GM19452 (cell line): ENCODE measurements at regions not wholly inside any gene's neighbourhood (a gene's known extent, or its start where the extent isn't known, plus 50 kb on each side); places are given as distances from the start of the nearest gene placed in this dataset.
"Not testable (repeated sequence)": the region's sequence is repeated elsewhere in the genome, so short reads cannot be mapped to it uniquely, and the experiment has no call there.

Experiments
- ATAC-seq: cut with Tn5 transposase; IDR thresholded peaks from one replicate; pipeline ENCODE4 v1.9.1; 2021; ENCODE audit not compliant: unreplicated experiment

DNA sequence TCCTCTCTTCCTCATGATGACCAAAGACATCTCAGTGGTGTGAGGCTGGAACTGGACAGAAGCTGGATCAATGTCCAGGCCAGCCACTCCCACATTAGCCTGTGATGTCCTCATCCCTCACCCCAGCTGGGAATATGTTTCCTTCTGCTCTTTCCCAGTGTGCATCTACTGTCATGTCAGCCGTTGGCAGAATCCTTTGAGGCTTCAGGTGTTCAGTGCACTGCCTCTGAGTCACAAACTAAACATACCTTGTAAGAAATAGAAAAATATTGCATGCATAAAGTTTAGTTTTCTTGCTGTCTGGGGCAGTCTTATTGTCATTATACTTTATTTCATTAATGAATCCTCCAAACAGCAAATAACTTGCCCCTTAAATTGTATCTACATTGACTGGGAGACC is 161.6 kb upstream of the RASGRP1 start:
- no peak for ATAC-seq

DNA sequence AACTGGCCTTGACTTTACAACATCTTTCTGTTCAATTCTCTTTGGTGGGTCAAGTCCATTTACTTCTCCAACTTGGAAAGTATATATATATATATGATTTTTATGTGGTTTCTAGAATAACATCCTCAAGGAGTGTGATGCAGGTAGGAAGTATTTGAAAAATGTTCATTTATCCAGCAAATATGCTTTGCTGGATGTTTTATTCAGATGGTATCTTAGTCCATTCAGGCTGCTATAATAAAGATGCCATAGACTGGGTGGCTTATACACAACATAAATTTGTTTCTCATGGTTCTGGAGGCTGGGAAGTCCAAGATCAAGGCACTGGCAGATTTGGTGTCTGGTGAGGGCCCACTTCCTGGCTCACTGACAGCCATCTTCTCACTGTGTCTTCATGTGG is 168.7 kb upstream of the RASGRP1 start:
- no peak for ATAC-seq

DNA sequence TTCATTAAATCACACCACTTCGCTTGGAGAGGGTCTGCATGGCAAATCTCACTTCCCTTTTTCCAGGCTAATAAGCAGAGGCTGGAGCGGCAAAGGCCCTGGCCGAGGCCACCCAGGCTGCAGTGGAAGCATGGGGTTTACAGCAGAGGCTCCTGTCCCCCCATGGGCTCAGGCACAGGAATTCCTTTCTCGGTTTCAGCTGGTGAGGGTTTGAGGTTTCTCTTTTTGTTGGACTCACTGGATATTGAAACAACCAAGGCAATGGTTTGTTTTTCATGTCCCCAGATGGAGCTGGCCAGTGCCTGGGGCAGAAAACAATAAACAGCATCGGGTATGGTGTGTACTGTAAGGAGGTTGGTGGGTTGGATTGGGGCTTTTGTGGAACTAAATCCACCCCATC is 175.6 kb upstream of the RASGRP1 start:
- no peak for ATAC-seq

DNA sequence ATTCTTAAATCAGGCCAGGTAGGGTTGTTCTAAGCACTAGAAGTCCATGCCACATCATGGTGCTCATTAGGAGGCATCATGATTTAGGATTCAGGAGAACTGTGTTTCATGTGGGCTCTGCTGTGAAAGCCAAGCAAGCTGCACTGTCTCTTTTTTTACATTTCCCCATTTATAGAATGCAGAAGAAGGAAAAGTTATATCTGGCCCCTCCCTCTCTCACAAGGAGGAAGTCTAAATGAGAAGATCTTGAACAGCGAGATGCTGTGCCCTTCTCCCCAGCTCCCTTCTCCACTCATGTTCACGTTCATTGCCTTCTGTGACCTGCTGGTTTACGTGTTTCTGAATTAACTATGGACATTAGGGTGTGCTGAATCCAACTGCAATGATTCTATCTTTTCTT is 178.5 kb upstream of the RASGRP1 start:
- no peak for ATAC-seq

DNA sequence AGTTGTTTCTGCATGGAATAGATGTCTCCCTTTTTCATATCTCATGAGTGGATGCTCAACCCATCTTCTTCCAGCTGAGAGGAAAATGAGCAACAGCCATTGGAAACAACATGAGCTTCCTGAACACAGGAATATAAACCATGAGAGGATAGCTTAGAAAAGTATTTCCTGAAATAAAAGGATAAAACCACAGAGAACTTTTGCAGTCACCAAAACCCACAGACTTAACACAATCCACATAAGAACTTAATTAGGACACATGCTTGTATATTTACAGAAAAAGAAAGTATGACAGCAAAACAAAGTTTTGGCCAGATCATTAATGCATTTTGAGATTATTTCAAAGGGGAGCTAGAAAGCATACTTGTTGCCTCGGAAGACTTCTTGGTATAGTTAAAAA is 180.5 kb upstream of the RASGRP1 start:
- ATAC-seq: no peak

DNA sequence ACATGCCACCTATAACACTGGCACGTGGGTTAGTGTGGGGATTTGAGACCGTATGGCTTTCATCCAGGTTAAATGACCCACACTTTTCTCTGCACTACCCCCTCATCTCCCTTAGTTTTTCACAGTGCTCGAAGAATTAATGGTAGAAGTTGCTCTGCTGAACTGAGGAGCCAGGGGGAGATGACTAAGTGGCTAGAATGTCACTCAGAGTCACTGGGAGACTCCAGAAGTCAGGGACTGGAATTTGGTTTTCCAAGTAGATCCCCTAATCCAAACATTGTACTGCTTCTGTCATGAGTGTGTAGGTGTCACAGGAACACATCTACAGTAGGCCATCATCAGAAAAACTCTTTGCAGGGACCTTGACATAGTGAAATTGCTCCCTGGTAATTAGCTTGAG is 181.0 kb upstream of the RASGRP1 start:
- no peak for ATAC-seq

DNA sequence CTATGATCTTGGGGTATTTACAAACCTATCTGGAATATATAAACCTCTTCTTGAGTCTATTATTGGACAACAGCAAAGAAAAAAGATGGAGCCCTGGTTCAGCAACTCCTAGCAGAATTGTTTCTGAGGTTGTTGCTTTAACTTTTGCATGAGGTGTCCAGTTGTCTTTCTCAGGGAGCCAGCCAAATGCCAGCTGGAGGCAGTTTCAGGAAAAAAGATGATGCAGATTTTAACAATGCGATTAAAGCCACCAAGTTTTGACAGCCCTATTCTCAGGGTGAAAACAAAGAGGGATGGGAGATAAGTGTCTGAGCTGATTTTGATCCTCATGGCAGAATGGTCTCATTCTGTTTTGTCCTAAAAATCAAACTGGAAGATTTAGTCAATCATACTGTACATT is 181.6 kb upstream of the RASGRP1 start:
- no peak for ATAC-seq

DNA sequence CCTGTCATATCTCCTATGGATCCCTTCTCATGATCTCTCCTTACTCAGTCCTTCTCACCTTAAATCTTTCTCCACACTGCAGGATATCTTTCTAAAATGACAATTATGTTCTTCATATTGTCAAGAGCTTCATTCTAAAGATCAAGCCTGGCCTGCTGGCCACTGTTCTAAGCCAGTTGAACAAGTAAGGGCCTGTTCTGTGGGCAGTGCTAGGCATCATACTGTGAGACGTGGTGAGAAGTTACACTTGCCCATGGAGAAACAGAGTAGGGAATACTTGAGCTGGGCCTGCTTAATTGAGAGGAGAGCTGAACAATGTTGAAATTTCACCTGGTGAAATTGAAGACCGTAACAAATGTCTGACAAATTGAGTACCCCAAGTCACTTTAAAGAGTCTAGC is 184.1 kb upstream of the RASGRP1 start:
- ATAC-seq: no peak

DNA sequence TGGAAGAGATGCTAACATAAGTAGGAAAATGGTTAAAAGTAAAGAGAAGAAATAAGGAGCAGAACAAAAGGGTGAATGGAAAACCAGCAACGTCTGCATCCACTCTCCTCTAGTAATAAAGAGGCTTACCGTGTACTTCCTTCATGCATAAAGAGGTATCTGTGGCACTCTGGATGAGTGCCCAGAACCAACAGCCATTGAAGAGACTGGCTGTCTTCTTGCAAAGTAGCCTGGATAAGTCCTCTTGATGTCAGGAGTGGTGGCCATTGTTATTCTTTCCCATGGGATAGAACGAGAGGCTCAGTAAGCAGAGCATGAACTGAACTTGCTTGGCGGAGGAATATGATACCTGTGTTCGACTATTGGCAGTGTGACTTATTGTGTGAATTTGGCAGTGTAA is 186.2 kb upstream of the RASGRP1 start:
- ATAC-seq: no peak

DNA sequence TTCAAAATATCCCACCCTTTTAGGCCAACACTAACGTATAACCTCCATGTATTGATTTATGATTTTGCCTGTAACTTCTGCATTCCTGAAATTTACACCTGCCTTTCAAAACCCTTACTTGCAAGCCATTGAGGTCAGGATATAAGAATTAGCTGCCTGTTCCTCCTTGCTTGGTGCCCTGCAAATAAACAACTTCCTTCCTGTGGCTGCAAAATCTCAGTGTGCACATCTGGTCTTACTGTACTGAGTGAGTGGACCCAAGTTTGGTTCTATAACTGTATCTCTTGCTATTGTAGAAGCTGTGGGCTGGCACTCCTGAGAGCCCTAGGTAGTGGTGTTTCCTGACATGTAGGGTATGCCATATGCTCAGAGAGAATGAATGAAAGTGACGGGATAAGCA is 191.1 kb upstream of the RASGRP1 start:
- no peak for ATAC-seq

DNA sequence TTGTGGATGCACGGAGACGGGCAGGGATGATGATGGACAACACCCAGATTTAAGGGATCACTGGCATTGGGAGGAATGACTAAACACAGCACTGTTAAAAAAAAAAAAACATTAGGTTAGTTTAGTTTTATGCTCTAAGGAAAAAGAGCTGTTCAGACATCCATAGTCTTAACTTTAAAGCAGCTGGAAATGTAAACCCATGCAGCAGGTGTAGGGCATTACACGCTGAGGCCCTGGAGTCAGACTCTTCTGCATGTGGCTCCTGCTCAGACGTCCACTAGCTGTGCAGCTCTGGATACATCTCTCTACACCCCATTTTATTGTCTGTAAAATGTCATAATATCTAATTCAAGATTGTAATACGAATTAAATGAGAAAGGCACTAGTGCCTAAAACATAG is 191.8 kb upstream of the RASGRP1 start:
- ATAC-seq: no peak

DNA sequence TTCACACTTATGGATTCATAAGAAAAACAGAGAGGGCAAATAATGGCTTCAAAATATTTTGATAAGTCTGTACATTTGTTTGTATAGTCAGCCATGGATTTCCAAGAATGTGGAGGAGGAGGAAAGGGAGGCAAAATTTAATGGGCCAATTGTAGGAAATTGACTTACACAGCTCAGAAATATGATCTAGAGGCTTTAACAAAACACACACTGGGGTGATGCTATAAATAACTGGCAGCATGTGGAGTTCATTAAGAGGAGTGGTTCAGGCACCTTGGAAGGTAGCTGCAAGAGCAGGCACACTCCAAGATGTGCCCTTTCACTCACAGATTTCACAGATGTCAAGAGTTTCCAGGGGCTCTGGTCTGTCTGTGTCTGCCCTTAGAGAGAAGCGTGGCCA is 193.4 kb upstream of the RASGRP1 start:
- ATAC-seq: no peak

DNA sequence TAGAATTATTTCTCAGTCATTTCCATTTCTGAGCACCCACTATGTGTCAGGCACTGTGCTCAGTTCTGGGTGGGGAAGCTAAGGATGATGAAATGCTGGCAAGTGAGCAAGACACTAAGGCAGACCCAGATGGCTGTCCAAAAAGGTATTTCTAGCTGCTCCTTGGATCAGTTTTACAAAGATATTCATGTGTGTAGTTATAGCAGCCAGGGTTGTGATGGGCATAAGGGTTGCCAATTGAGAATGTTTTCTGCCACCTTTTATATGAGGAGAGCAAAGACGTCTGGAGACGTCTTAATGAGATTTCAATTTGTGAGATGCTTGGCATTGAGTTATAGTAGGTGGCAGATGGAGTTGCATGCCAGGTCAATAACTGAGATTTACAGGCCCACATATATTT is 197.1 kb upstream of the RASGRP1 start:
- ATAC-seq: no peak

DNA sequence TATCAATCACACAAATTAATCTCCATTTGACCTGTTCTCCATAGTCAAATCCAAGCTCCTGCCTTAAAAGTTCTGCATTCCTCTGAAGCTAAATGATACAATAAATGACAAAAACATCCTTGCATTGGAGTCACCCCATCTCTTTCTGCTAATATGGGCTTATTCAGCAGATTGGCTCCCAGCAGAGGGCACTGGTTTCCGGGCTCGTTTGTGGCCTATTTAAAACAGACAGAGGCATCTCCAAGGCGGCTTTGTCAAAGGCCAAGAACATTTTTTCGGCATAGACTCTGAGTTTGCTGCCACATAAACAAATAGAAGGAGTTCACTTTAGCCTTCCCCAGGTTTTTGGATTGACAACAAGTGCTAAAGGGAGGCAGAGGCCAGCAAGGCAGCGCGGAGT is 204.4 kb upstream of the RASGRP1 start:
- ATAC-seq: no peak

DNA sequence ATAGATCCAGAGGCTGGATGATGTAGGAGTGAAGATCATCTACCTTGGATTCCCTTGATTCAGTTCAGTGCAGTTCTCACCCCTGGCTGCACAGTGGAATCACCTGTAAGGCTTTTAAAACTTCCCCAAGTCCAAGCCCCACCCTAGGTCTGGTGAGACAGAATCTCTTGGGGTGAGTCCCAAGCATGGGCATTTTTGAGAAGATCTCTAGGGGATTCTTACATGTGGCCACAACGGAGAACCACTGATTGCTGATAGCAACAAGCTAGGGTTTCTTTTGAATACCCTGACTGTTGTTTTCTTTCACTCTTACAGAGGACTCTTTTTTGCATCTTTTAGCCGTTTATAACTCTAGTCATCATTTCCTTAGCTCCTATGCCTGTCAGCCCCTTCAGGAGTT is 204.9 kb upstream of the RASGRP1 start:
- no peak for ATAC-seq

DNA sequence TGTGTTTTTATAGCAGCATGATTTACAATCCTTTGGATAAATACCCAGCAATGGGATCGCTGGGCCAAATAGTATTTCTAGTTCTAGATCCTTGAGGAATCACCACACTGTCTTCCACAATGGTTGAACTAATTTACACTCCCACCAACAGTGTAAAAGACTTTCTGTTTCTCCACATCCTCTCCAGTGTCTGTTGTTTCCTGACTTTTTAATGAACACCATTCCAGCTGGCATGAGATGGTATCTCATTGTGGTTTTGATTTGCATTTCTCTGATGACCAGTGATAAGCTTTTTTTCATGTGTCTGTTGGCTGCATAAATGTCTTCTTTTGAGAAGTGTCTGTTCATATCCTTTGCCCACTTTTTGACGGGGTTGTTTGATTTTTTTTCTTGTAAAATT is 209.5 kb upstream of the RASGRP1 start:
- ATAC-seq: not testable (repeated sequence)

DNA sequence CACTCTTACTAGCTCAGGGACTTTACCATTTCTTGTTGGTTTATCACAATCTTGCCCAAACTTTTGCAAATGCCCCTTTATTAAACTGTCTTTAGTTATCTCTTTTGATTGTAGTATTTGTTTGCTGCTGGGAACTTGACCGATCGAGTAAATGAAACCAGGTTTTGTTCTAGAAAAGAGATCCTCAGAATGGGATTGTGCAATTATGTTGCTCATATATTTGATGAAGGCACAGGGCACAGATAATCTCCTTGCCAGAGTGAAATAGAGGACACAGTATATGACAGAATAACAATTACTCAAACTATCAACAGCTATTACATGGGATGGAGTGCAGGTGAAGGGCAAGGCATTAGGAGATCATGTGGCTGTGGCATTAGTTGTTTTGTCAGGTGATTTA is 216.6 kb upstream of the RASGRP1 start:
- no peak for ATAC-seq

DNA sequence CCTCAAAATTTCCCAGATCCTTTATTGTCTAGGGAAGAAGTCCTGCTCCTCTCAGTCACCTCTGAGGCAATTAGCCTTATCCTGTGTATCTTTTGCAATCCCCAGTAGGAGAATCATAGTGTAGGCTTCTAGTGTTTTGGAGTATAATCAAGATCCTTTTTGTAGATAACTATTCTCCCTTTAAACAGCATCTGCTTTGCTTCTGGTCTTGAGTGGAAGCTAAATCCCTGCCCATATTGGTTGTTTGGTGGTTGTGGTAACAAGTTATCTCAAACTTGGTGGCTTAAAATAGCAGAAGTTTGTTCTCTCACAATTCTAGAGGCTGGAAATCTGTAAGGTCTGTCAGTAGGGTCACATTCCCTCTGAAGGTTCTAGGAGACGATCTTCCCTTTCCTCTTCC is 217.5 kb upstream of the RASGRP1 start:
- ATAC-seq: no peak

DNA sequence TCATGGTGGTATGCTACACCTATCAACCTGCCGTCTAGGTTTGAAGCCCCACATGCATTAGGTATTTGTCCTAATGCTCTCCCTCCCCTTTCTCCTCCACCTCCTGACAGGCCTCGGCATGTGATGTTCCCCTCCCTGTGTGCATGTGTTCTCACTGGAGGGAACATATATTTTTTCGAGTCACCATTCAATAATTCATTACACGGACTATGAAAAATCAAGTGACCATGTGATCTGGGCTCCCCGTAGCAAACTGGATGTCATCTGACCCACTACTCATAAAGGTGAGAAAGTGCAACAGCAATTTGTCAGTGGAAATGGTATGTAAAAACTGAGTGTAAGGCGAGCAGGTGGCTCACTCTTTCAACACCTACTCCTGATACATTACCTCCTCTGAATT is 224.3 kb upstream of the RASGRP1 start:
- ATAC-seq: no peak

DNA sequence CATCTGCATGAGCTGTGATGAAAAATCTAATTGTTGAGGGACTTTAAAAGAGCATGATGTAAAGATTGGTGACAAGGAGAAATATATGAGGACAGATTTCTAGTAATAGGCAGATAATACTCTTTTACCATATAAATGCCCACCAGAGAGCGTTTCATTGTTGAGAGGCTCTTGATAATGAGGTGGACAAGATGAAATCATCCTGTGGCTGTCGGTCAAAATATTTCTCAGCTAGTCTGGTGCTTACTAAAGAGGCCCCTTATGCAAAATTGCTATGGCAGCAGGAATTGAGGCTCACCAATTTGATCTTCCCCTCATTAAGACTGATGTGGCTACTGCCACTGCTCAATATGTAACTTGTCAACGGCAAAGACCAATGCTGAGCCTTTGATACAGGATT is 225.0 kb upstream of the RASGRP1 start:
- no peak for ATAC-seq

DNA sequence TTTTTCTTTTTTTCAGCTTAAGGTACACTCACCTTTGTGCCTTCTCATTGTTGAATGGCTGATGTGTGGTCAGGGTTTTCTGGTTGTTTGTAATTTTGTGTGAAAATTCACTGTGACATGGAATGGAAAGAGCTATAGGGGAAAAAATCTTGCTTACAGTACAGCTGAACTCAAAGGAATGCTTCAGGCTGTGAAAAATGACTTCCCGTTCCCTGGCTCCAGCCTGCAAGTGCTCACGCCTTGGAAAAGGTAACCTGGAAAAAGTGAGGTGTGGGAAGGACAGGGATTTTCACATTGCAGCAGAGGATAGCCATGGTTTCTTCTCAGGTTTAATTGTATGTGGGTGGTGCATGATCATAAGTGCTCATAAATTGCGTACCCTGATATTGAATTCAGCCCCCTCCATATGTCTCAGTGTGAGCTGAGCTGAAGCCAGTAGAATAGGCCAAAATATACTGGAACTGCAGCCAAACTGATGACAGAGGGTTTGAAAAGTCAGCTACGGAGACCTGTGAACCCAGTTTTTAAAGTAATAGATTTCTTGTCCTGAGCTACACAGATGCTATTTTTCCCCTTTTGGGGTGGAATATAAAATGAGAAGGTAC is 228.7 kb upstream of the RASGRP1 start:
- ATAC-seq: no peak

DNA sequence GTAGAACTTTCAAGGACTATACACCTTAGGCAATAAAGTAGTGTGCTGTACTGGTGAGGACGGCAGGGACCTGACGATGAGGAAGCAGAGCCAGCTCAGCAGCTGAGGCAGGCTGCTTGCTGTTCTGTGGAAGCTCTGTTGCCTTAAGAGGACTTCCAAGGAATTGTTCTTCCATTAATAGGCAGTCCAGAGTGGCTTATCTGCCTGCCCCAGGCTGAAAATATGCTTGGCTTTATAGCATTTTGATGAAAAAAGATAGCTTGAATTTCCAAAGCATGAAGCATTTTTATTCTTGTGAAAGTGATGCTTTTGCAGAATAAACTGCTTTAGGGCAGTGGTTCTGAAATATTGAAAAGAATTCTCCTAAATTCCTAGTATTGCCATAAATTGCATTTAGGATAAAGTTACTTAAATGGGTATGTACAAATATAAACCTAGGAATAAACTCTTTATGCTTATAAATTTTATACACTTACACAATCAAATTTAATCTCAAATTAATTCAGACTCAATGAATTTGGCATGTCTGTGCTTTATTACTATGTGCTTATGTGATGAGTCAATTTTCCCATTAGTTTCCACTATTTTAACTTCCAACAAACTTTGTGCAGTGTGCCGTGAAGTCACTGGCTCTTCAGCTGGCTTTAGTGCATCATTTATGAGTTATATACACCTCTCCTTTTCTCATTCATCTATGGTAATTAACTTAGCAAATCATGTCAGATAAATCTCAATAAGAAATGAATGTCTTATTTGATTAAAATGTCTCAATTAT is 231.0 kb upstream of the RASGRP1 start:
- no peak for ATAC-seq

DNA sequence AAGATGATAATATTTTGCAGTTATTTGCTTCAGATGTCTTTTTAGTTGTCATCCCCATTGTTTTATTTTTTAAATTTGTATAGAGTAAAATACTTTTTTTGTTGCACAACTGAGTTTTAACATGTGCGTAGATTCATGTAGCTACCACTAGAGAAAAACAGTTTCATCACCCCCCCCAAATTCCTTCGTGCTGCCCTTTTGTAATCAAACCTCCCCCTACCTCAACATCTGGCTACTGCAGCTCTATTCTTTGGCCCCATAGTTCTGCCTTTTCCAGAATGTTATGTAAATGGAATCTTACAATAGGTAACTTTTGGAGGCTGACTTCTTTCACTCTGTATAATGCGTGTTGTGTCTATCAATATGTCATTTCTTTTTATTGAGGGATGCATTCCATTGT is 232.0 kb upstream of the RASGRP1 start:
- no peak for ATAC-seq
